Endothelial cell of umbilical vein (primary cell): ENCODE measurements at regions not wholly inside any gene's neighbourhood (a gene's known extent, or its start where the extent isn't known, plus 50 kb on each side); places are given as distances from the start of the nearest gene placed in this dataset.

ENCODE experiments used
- BruUV-seq: library from RNA; stranded (reverse); fragments of 400-500 nt; replicated peaks from 2 replicates; lab custom pipeline; 2021; lab: Mats Ljungman, UMichigan
- CTCF ChIA-PET: fragments of 300-600, 350-600 bp; sonication (Branson Sonifier 250); formaldehyde crosslinking; loops from one replicate; lab custom pipeline; 2021; ENCODE audit warnings: antibody characterized with exemption, inconsistent platforms; lab: Charles Lee
- POLR2A ChIA-PET: fragments of 300-600, 350-600 bp; sonication (Branson Sonifier 250); formaldehyde crosslinking; loops from one replicate; lab custom pipeline; 2021; ENCODE audit warnings: antibody characterized with exemption, inconsistent platforms; lab: Charles Lee
- DNase-seq: peaks from one replicate; pipeline ENCODE4 v3.0.0-alpha.2; 2011; ENCODE audit warnings: low read depth, low spot score
- FAIRE-seq: peaks from 2 replicates; lab custom pipeline; 2011; peaks lifted over from hg19 to GRCh38; lab: Jason Lieb, UNC
- H2AFZ ChIP-seq: 2 replicates; pipeline ENCODE4 v1.6.0; 2012; ENCODE audit warnings: low read depth, low read length, control low read depth, inconsistent platforms
- H3K27ac ChIP-seq: 2 replicates; pipeline ENCODE4 v1.5.1; 2011; ENCODE audit warnings: low read depth, mild to moderate bottlenecking, control low read depth, low read length, moderate library complexity; ENCODE audit not compliant: insufficient read depth
- H3K27me3 ChIP-seq, 2 experiments: 2 replicates each; pipeline versions ENCODE4 v1.6.0 to v1.6.1; 2011; ENCODE audit warnings: low read length in 2 of 2, mixed read lengths in 1 of 2; ENCODE audit not compliant: control insufficient read depth in 2 of 2, insufficient read depth in 2 of 2
- H3K36me3 ChIP-seq, 2 experiments: 2 replicates in 1 of 2; 3 replicates in 1 of 2; pipeline ENCODE4 v1.5.1; 2011; ENCODE audit warnings: low read length in 2 of 2, mild to moderate bottlenecking in 1 of 2, moderate library complexity in 1 of 2; ENCODE audit not compliant: control insufficient read depth in 2 of 2, insufficient read depth in 2 of 2; ENCODE audit errors: extremely low read depth in 1 of 2
- H3K4me1 ChIP-seq: 3 replicates; pipeline ENCODE4 v1.5.1; 2011; ENCODE audit warnings: mild to moderate bottlenecking, low read length; ENCODE audit not compliant: control insufficient read depth, insufficient read depth; ENCODE audit errors: extremely low read depth
- H3K4me2 ChIP-seq: 2 replicates; pipeline ENCODE4 v1.6.1; 2011; ENCODE audit warnings: low read length, control low read depth, mixed read lengths; ENCODE audit not compliant: insufficient read depth
- H3K4me3 ChIP-seq, 3 experiments: fragments of 200-600 bp in 1 of 3; sonication (generic), shearing (Covaris generic) in 1 of 3; replicated peaks in 1 of 3; 2 replicates each; pipeline ENCODE4 v1.5.1; 2011 to 2016; ENCODE audit warnings: control low read depth in 3 of 3, low read length in 3 of 3, mild to moderate bottlenecking in 2 of 3, inconsistent platforms in 1 of 3, low read depth in 1 of 3, moderate library complexity in 1 of 3; ENCODE audit not compliant: insufficient read depth in 1 of 3
- H3K79me2 ChIP-seq: 2 replicates; pipeline ENCODE4 v1.6.0; 2012; ENCODE audit warnings: low read length, inconsistent platforms; ENCODE audit not compliant: control insufficient read depth, insufficient read depth
- H3K9ac ChIP-seq: replicated peaks from 2 replicates; pipeline ENCODE3; 2011; ENCODE audit warnings: low read length, control low read depth; ENCODE audit not compliant: insufficient read depth; ENCODE audit errors: extremely low read depth
- H3K9me1 ChIP-seq: replicated peaks from 3 replicates; pipeline ENCODE4 v1.6.0; 2011; ENCODE audit warnings: mild to moderate bottlenecking, low read length; ENCODE audit not compliant: control insufficient read depth, insufficient read depth; ENCODE audit errors: extremely low read depth
- H3K9me3 ChIP-seq: replicated peaks from 2 replicates; pipeline ENCODE4 v1.5.1; 2012; ENCODE audit warnings: low read length, inconsistent platforms; ENCODE audit not compliant: control insufficient read depth, insufficient read depth
- H4K20me1 ChIP-seq: replicated peaks from 2 replicates; pipeline ENCODE3; 2011; ENCODE audit warnings: mild to moderate bottlenecking, low read length; ENCODE audit not compliant: control insufficient read depth, insufficient read depth; ENCODE audit errors: extremely low read depth
- EZH2 ChIP-seq: IDR thresholded peaks from 2 replicates; pipeline ENCODE4 v1.6.1; 2012; ENCODE audit warnings: borderline replicate concordance, low read depth, mild to moderate bottlenecking, moderate library complexity, low read length, inconsistent platforms; ENCODE audit not compliant: severe bottlenecking
- FOS ChIP-seq: IDR thresholded peaks from 2 replicates; pipeline ENCODE4 v1.6.1; 2011; ENCODE audit warnings: mild to moderate bottlenecking, low read length, moderate library complexity, borderline replicate concordance; ENCODE audit not compliant: insufficient read depth
- GATA2 ChIP-seq: IDR thresholded peaks from 2 replicates; pipeline ENCODE4 v1.7.0; 2011; ENCODE audit warnings: low read depth, mild to moderate bottlenecking, moderate library complexity, mixed read lengths, low read length; ENCODE audit not compliant: insufficient read length, insufficient read depth
- JUN ChIP-seq: IDR thresholded peaks from 2 replicates; pipeline ENCODE4 v1.6.1; 2011; ENCODE audit warnings: borderline replicate concordance, low read depth; ENCODE audit not compliant: insufficient read length, insufficient read depth
- MYC ChIP-seq: IDR thresholded peaks from one replicate; pipeline ENCODE4 v1.6.1; 2011; ENCODE audit warnings: mild to moderate bottlenecking, low read depth, low read length
- POLR2A ChIP-seq: IDR thresholded peaks from 2 replicates; pipeline ENCODE4 v1.6.1; 2012; ENCODE audit warnings: low read depth, mild to moderate bottlenecking, control low read depth, low read length
- POLR2AphosphoS5 ChIP-seq: IDR thresholded peaks from 2 replicates; pipeline ENCODE4 v1.6.1; 2012; ENCODE audit warnings: low read depth, mild to moderate bottlenecking, control low read depth, low read length, moderate library complexity; ENCODE audit not compliant: insufficient read depth
- dilution Hi-C: fragments of 300-500 bp; cut with MboI; formaldehyde crosslinking; loops from one replicate; pipeline ENCODE4 v1.15.0; 2019; ENCODE audit warnings: low sequenced_read_pairs; ENCODE audit not compliant: extremely low pct_ligation_motif_present
- intact Hi-C: fragments of 100-400 bp; cut with micrococcal nuclease; formaldehyde crosslinking; loops from one replicate; pipeline ENCODE4 v1.10.0; 2022
- TF ChIP-seq, protein P1 (sequence below): IDR thresholded peaks from 2 replicates; pipeline ENCODE4 v1.6.1; 2011; ENCODE audit not compliant: insufficient read depth, insufficient read length
- TF ChIP-seq, protein P2 (sequence below), 2 donors: IDR thresholded peaks; 1 replicate in 1 of 2; 2 replicates in 1 of 2; pipeline ENCODE4 v1.5.1; 2011; ENCODE audit warnings: low read length in 2 of 2, mild to moderate bottlenecking in 2 of 2, moderate library complexity in 2 of 2, control low read depth in 1 of 2, inconsistent platforms in 1 of 2, low read depth in 1 of 2; ENCODE audit not compliant: insufficient read depth in 1 of 2; ENCODE audit errors: extremely low read depth in 1 of 2

DNA sequence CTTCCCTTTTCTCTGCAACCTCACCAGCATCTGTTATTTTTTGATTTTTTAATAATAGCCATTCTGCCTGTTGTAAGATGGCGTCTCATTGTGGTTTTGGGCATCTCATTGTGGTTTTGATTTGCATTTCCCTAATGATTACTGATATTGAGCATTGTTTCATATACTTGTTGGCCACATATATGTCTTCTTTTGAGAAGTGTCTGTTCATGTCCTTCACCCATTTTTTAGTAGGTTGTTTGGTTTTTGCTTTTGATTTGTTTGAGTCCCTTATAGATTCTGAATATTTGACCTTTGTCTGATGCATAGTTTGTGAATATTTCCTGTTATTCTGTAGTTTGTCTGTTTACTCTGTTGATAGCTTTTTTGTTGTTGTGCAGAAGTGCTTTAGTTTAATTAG lies 312.2 kb upstream of the TBC1D5 start:
- no TSS peak for BruUV-seq
- no peaks in the 10 kb centered on the region for H3K9me1 ChIP-seq

DNA sequence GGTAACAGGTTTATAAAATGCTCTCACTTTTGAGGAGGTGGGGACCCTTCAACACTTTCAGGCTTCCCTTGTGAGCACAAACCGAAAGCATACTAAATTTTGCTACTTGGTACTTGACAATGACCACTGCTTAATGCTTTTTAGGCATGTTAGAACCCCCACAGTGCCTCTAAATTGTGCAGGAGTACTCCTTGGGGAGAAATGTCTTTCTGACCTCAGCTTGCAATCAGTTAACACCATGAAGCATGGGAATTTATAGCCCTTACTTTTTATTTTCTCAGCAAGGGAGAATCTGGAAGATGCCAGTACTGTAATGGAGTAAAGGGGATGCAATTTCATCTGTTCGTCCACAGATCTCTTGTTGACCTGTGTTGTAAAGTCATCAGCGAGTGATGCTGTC lies 308.9 kb upstream of the TBC1D5 start:
- intact Hi-C loops = no loop called here
- Histone ChIP-seq H3K36me3 (no peaks in the 10 kb centered on the region), H3K9me3 (peaks cover under 1% of the 10 kb centered on the region), H3K9me1 (no peaks in the 10 kb centered on the region), H3K4me3 (no peak overlapping the region), H2AFZ (no peak overlapping the region), H4K20me1 (no peaks in the 10 kb centered on the region), H3K4me2 (no peak overlapping the region), H3K27me3 (no peaks in the 10 kb centered on the region), H3K9ac (no peak overlapping the region), H3K4me1 (no peaks in the 10 kb centered on the region), H3K79me2 (no peaks in the 10 kb centered on the region), H3K27ac (no peak overlapping the region)
- TF ChIP-seq POLR2AphosphoS5 = no peak
- no peak for TF ChIP-seq JUN
- TF ChIP-seq, protein P1, sequence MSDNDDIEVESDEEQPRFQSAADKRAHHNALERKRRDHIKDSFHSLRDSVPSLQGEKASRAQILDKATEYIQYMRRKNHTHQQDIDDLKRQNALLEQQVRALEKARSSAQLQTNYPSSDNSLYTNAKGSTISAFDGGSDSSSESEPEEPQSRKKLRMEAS = no peak
- no peak for TF ChIP-seq GATA2
- TF ChIP-seq, protein P2, sequence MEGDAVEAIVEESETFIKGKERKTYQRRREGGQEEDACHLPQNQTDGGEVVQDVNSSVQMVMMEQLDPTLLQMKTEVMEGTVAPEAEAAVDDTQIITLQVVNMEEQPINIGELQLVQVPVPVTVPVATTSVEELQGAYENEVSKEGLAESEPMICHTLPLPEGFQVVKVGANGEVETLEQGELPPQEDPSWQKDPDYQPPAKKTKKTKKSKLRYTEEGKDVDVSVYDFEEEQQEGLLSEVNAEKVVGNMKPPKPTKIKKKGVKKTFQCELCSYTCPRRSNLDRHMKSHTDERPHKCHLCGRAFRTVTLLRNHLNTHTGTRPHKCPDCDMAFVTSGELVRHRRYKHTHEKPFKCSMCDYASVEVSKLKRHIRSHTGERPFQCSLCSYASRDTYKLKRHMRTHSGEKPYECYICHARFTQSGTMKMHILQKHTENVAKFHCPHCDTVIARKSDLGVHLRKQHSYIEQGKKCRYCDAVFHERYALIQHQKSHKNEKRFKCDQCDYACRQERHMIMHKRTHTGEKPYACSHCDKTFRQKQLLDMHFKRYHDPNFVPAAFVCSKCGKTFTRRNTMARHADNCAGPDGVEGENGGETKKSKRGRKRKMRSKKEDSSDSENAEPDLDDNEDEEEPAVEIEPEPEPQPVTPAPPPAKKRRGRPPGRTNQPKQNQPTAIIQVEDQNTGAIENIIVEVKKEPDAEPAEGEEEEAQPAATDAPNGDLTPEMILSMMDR (IDR thresholded peaks at IDR 0.05; ENCODE audit: extremely low read depth in 1 of 2, insufficient read depth in 1 of 2, low read depth in 1 of 2, low read length in 2 of 2) = no peak
- no peak for TF ChIP-seq EZH2
- TF ChIP-seq MYC = no peak
- TF ChIP-seq POLR2A = no peak
- no peak for TF ChIP-seq FOS
- dilution Hi-C loops = no loop called here
- no TSS peak for BruUV-seq
- no peak for DNase-seq
- no peak for FAIRE-seq
- POLR2A ChIA-PET = no interaction called here
- CTCF ChIA-PET = no interaction called here

More for the DNA sequence above, 312.2 kb upstream of the TBC1D5 start:
- H3K9me3 ChIP-seq = no peaks in the 10 kb centered on the region
- H2AFZ ChIP-seq = no peak overlapping the region
- FAIRE-seq (no peak), DNase-seq (no peak)
- no peak overlapping the region for H3K4me2 ChIP-seq
- no peak overlapping the region for H3K4me3 ChIP-seq
- no peaks in the 10 kb centered on the region for H4K20me1 ChIP-seq
- H3K4me1 ChIP-seq = no peaks in the 10 kb centered on the region
- H3K79me2 ChIP-seq = no peaks in the 10 kb centered on the region
- intact Hi-C loops (no loop called here), dilution Hi-C loops (no loop called here)
- TF ChIP-seq, protein P1 = no peak
- no peak for TF ChIP-seq JUN
- no peak for TF ChIP-seq FOS
- TF ChIP-seq EZH2 = no peak
- no peak for TF ChIP-seq MYC
- ChIA-PET CTCF (no interaction called here), POLR2A (no interaction called here)
- no peak overlapping the region for H3K27ac ChIP-seq
- H3K9ac ChIP-seq = no peak overlapping the region
- H3K36me3 ChIP-seq = no peaks in the 10 kb centered on the region
- H3K27me3 ChIP-seq = no peaks in the 10 kb centered on the region
